DND-41 (cell line): ENCODE measurements at regions not wholly inside any gene's neighbourhood (a gene's known extent, or its start where the extent isn't known, plus 50 kb on each side); places are given as distances from the start of the nearest gene placed in this dataset.

Source experiments
- EZH2 ChIP-seq: IDR thresholded peaks from 3 replicates; pipeline ENCODE4 v1.6.1; 2012; ENCODE audit warnings: borderline replicate concordance, low read depth, mild to moderate bottlenecking, moderate library complexity, low read length, inconsistent platforms; ENCODE audit not compliant: severe bottlenecking
- TF ChIP-seq, protein P1 (sequence below): IDR thresholded peaks from 2 replicates; pipeline ENCODE4 v1.5.1; 2012; ENCODE audit warnings: borderline replicate concordance, low read length, moderate library complexity, mild to moderate bottlenecking; ENCODE audit not compliant: poor library complexity, severe bottlenecking; ENCODE audit errors: extremely low read depth

DNA sequence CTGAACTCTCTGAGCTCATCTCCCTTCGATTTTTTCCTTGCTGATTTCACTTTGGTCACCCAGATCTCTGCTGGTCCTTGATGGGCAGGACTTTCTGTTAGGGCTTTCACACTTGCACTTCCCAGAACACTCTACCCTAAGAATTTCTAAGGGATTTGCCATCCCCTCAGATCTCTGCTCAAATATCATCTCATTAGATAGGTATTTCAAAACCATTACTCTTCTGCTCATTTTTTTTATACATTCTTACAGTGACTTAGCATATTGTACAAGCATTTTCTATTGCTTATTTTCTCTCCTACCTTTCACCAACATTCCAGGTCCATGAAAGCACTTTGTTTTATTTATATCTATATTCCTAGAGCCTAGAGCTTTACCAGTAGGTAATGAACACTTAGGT is 913.3 kb downstream of the PDHA2 start:
- TF ChIP-seq, protein P1, sequence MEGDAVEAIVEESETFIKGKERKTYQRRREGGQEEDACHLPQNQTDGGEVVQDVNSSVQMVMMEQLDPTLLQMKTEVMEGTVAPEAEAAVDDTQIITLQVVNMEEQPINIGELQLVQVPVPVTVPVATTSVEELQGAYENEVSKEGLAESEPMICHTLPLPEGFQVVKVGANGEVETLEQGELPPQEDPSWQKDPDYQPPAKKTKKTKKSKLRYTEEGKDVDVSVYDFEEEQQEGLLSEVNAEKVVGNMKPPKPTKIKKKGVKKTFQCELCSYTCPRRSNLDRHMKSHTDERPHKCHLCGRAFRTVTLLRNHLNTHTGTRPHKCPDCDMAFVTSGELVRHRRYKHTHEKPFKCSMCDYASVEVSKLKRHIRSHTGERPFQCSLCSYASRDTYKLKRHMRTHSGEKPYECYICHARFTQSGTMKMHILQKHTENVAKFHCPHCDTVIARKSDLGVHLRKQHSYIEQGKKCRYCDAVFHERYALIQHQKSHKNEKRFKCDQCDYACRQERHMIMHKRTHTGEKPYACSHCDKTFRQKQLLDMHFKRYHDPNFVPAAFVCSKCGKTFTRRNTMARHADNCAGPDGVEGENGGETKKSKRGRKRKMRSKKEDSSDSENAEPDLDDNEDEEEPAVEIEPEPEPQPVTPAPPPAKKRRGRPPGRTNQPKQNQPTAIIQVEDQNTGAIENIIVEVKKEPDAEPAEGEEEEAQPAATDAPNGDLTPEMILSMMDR: no peak
- no peak for TF ChIP-seq EZH2
